CD4-positive, alpha-beta T cell treated with Interleukin-15 for 4 hours (primary cell): ENCODE measurements at regions not wholly inside any gene's neighbourhood (a gene's known extent, or its start where the extent isn't known, plus 50 kb on each side); places are given as distances from the start of the nearest gene placed in this dataset.

ENCODE experiments used
- DNase-seq: peaks from one replicate; pipeline ENCODE4 v3.0.0-alpha.2; 2020; ENCODE audit warnings: low spot score

DNA sequence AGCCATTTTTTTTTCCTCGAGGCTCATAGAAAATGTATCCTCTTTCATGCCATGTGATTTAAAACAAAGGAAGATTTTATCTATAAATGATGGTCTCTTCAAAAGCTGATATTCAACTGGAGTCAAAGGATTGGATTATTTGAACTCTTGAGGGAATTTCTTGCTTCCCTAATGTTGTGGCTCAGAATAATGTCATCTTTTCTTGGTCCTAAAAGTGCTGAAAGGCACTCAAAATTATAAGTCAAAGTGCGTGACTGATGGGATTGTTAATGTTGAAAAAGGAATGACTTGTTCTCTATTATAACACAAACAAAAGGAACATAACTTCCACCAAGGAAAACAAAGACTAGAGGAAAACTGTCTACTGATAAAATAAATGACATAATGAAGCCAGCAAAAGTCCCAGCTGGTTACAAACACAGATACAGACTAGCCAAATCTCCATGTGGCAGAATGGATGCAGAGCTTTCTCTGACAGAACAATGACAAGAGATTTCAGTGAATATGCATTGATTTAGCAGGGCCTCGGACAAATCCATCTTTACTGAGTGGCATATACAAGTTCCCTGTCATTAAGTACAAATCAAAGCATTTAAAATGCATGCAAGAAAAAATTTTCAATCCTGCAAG lies 552.6 kb downstream of the GBA3 start:
- DNase-seq: no peak

DNA sequence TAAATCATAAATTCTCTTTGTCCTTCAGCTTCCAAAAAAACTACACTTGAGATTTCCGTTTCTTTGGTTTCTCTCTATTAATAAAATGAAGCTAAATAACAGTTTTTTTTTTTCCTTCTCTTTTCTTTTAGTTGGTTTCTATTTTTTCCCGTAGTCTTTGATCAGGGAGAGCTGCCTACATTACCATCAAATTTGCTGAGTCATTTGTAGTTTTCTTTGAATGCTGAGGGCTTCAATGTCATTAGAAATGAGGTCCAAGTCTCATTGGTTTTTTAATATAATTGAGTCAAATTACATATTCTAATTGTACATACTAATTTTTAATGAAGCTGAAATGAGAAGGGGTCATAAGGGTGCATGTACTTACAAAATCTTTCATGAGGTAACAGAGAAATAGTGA lies 550.2 kb downstream of the GBA3 start:
- no peak for DNase-seq

DNA sequence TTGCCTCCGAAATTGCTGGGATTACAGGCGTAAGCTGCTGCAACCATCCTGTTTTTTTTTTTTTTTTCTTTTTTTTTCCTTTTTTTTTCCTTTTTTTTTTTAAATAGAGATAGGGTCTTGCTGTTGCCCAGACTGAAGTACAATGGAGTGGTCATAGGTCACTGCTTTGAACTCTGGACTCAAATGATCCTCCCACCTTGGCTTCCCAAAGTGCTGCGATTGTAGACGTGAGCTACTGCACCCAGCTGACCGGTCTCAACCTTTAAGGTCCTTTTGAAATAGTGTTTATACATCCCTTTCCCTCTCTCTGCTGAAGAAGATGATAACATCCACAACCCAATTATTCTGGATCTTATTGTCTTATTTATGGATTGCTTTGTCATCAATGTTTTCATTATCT lies 548.7 kb downstream of the GBA3 start:
- DNase-seq: no peak

DNA sequence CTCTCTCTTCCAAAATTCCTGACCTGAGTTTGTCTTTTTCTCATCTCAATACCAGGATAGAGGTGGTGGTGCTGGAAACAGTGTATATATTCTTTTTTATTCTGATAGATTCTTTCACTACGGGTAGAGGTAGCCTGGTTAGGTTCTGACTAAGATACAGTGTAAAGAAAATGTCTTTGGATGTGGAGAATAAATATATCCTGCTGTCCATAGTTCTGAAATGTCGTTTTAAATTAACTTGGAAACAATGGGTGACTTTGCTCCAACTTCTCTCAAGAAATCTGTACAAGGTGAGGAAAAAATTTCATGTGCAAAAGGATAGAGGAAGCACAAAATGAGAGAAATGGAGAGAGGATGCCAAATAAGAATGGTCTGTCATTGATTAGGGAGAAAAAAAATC lies 546.1 kb downstream of the GBA3 start:
- no peak for DNase-seq

DNA sequence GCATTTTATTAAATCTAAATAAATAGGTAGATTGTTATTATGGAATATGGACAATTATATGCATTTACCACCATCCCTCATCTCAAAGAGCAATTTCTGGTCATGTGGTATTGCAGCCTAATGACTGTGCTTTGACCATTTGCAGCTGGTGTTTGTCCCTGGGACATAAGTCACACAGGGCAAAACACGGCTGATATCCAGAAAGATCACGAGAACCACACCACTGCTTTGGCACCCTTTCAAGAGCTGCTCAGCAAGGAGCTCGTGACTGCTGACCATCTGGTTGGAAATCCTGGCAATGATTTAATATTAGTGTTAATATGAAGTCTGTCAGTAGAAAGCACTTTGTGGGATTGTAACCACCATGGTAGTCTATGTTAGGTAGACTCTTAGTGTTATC lies 545.0 kb downstream of the GBA3 start:
- DNase-seq: no peak

DNA sequence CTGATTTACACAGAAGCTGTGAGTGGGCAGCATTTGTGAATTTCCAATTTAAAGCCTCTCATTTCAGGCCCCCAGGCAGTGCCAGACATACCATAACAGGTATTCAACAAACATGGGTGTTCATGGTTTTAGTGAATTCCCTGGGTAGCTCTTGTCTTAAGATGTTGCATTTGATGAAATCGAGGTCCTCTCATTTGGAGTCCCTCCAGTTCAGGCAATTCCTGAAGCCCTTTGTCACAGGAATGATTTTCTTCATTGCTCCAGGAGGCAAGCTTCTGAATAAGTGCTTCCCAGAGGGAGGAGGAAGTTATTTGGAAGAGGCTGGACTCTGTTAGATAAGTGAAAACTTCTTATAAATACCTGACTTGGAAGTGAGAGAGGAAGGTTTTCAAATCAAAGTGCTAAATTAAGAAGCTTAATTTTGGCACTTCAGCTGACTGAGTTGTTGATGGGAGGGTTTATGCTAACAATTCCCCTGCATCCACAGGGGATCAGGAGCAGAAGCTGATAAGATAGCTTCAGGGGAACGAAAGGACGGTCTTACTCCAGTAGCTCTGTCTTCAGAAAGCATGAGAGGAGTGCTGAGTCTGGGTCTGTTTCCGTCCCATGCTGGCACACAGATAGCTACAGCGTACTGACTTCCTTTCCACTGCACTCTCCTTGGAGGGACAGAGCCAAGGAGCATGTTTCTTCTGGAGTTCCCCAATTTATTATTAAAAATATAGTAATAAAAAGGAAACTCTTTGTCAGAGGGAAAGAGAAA lies 543.1 kb downstream of the GBA3 start:
- no peak for DNase-seq

DNA sequence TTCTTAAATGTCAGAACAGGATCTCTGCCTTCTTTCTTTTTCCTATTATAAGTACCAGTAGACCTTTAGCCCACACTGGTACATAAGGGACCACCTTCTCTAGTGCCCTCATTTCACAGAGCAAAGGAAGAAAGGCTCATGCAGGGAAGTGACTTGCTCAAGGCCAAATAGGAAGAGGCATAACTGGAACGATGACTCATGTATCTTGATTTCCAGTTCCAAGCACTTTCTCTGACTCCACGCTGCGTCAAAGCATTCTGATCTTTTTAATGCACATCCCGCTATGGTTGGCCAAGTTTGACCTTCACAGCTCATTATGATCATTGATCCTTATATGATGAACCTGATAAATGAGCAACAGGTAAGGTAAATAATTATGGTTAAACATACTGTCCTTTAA lies 542.0 kb downstream of the GBA3 start:
- DNase-seq: no peak

DNA sequence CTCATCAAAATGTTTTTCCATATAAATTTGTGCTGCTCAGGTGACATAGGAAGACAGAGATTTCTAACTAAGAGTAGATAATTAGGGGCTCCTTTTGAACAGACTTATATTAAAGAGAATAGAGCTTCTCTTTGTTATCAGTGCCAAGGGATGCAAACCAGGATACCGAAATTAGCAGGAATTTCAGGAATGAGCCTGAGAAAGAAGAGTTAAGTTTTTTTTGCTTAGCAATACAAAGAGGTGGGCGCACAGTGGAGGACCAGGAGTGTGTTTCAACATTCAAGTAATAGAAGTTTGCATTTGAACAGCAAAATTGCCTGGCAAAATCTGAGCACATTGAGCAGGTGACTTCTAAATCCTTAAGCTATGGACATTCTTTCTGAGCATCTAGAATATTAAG lies 541.3 kb downstream of the GBA3 start:
- DNase-seq: no peak

DNA sequence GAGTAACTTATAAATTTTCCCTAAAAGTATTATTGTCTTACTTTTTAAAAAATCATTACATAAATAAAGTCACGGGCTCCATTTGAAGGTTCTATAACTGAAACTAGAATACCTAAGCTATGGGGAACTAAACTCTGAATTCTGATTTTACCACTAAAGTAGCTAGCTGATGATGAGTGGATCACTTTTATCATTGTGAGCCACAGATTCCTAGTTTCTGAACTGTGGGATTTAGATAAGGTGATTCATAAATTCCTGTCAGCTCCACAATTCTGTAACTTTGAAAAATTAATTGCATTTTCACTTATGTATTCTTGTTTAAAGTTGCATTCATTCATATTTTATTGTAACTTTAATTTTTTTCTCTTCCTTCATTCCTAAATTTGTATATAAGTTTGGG lies 540.9 kb downstream of the GBA3 start:
- DNase-seq: no peak

DNA sequence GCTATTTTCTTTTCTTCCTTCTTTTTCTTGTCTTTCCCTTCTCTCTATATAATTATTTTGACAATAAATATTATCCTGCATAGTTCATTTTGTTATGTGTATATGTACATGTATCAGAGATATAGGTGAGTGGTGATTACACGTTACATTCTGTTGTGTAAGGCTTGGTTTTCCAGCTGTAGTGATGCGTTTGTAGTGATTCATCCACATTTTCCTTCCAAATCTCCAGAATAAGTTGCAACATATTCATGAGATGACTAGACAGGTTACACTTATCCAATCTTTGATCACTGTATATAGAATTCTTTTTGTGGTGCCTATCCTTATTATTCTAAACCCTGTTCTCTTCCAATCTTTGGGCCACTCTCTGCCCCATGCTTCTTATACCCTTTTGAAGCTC lies 540.2 kb downstream of the GBA3 start:
- no peak for DNase-seq

DNA sequence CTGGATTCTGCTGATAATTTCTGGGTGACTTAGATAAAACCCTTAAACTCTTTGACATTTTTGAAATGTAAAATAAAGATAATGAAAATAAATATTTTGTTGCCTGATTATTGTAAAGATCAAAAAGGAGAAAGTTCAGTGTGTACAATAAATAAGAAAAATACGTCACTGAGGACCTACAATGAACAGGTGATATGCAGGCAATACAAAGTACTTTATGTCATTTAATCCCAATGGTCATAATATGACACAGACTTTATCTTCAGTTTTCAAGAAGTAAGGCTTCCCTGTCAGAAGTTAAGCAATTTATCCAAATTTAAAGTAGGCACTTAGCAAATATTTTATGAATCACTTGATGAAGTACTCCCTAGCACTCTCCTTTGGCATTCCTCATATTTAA lies 532.8 kb downstream of the GBA3 start:
- DNase-seq: no peak

DNA sequence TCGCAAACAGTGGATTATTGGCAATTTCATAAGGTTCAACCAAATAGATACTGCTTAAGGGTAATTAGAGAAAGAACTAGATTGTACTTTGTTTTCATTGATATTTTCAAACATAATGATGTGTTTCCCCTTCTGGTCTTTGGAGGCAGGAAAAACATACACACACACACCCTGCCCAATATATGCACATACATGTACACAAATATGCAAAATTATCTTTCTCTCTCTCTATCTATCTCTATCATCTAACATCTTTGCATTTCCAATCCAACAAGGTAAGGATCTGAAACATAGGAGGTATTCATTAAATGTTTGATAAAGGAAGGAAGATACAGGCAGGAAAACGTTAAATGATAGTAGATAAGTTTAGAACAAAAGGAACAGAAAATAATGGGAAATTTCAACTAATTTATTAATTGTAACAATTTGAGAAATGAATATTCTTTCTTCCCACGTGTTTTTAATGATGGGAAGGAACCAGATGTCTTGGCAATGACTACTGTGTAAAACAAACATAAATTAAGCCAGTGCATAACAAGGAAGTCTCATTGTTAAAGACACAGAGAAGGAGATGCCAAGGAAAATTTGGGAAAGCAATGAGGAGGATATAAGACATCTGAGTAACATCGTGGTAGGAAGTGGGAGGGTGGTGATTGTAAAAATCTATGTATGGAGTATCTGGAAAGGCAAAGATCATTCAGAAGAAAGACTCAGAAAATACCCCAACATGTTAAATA lies 532.1 kb downstream of the GBA3 start:
- no peak for DNase-seq

DNA sequence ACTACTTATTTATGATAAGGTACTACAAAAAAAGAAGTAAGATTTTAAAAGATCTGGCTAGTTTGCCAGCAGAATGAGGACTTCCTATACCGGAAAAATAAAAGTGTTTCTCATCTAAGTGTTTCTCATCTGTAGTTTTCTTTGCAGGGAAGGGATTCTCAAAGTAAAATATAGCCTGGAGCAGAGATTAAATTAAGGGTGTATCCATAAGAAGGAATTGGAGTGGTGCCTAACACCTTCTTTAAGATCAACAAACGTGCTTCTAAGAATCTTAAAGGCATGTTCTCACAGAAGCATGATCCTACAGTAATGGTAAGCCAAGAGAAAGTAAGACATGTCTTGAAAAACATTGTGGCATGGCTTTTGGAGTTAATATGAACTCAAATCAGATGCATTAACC lies 528.2 kb downstream of the GBA3 start:
- DNase-seq: no peak

DNA sequence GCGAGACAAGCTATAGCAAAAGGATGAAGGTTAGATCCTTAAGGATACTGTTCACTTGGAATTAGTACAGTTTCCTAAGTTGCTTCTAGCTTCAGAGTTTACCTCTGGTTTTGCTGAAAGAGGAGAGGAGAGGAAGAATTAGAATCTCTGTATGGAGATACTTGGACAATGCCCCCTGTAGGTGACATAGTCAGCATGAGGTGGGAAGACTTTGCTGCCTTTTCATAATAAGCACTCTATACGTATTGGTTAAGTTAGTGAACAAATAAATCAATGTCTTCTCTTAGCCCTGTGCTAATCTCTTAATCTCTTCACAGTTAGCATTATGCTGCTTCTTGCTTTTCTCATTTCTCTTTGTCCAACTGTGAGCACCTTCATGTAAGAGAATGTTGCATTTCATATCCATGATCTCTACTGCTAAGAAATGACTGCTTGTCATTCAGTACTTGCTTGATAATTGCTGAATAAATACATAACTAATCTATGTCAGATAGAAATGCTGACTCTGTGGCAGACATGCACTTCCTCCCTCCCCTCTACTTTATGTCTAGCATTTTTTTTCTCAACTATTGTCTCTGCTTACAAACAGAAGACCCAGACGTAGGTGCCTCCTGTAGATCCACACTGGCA lies 527.2 kb downstream of the GBA3 start:
- no peak for DNase-seq

DNA sequence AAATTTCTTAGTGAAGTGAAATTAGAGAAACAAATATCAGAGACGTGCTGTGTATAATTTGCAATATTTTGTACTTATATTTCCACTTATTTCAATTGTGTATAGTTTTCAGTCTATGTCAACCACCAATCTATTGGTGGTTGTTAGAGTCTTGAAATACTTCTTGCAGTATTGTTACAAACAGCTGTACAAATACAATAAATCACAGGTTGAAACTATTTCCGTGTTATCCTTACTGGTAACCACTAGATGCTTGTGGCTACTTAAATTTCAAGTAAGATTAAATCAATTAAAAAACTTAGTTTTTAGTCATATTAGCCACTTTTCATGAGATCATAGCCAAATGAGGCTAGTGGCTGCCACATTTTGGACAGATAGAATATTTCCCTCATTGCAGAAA lies 520.5 kb downstream of the GBA3 start:
- no peak for DNase-seq

DNA sequence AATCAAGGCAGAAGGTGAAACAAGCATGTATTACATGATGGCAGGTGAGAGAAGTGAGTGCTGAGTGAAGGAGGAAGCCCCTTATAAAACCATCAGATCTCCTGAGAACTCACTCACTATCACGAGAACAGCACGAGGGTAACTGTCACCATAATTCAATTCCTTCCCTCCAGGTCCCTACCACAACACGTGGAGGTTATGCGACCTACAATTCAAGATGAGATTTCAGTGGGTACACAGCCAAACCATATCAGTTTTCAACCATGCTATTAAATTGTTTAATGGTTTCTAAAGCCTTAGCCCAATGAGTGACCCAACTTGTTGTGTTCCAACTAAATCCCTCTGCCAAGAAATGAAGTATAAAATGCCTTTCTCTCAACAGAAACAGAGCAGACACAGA lies 519.8 kb downstream of the GBA3 start:
- DNase-seq: no peak

DNA sequence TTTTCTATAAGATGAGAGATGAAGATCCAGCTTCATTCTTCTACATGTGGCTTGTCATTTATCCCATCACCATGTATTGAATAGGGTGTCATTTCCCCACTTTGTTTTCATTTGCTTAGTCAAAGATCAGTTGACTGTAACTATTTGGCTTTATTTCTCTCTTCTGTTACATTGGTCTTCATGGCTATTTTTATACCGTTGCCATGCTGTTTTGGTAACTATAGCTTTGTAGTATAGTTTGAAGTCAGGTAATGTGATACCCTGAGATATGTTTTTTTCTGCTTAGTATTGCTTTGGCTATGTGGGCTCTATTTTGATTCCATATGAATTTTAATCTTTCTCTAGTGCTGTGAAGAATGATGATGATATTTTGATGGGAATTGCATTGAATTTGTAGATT lies 514.3 kb downstream of the GBA3 start:
- no peak for DNase-seq

DNA sequence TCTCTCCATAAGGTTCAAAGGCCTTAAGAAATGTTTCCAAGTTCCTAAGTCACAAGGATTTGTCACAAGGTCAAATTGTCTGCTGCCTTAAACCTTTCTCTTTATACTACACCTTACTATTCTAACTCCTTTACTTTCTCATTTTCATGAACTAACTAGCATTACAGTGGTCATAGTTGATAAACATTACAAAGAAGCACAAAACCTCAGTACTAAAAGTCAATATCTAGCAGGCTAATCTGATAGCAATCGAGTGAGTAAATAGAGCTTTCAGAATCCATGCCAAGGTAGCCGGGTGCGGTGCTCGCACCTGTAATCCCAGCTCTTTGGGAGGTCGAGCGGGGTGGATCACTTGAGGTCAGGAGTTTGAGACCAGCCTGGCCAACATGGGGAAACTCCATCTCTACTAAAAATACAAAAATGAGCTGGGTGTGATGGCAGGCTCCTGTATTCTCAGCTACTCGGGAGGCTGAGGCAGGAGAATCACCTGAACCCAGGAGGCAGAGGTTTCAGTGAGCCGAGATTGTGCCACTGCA lies 510.0 kb downstream of the GBA3 start:
- no peak for DNase-seq

DNA sequence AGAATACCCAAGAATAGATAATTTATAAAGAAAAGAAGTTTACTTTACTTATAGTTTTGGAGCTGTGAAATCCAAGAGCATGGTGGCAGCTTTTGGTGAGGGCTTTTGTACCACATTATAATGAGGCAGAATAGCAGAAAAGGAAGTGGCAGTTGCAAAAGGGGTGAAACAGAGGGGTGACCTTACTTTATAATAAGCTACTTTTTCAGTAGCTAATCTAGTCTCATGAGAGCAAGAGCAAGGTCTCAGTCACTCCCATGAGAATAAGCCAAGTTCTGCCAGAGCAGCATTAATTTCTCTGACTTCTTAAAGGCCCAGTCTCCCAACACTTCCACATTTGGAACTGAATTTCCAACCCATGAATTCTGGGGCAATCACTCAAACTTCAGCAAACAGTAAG lies 502.0 kb downstream of the GBA3 start:
- no peak for DNase-seq

DNA sequence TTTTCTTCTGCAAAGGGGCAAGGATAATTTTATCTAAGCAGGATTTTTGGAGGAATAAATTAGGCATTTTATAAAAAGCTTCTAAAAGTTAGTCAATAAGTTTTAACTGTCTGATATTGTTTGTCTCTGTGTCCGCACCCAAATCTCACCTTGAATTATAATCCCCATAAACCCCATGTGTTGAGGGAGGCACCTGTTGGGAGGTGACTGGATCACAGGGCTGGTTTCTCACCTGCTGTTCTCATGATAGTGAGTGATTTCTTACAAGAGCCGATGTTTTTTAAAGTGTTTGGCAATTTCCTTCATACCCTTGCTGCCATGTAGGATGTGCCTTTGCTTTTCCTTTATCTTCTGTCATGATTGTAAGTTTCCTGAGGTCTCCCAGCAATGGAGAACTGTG lies 481.4 kb downstream of the GBA3 start:
- no peak for DNase-seq

DNA sequence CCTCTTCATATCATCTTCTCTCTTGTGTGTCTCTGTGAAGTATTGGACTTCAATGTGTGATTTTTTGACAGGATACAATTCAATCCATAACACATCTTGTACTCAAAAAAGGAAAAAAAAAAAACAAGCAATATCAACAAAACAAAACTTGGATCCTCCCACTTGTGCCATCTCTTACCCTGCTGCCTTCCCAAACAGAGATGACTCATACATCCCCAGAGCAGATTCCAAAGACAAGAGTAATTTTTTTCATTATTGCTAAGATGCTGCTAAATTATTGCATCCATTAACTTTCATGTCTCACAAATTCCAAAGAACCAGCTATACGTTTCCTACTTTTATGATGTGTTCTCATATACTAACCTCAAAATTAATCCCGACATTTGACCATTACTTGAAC lies 479.2 kb downstream of the GBA3 start:
- DNase-seq: no peak

DNA sequence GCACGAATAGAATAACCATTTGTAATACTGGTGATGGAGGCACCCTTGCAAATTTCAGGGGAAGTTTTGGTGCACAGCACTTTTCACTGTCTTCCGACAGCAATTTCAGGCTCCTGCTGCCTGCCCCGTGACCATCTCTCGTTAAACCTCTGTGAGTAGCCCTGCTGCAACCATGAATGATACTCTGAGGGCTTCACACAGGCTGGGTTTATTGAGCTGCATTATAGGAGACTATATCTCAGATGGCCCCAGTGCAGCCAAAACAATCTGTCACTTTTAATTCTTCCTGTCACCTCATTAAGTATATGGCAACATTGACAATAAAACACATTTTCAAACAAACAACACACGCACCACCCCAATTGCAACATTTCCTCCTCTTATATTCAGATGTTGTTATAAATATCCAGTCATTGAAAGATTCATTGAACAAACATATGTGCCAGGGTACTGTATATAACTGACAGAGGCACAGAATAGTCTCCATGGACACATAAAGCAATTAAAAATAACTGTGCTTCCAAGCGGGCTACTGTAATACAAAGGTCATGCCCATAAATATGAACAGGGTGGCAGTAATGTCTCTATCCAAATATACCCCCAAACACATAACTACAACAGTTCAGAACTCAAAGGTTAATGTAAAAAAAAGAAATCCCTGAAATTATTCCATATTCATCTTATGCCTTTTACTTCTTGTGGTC lies 477.0 kb downstream of the GBA3 start:
- no peak for DNase-seq
